ENCODE measurements at regions not wholly inside any gene's neighbourhood (a gene's known extent, or its start where the extent isn't known, plus 50 kb on each side); places are given as distances from the start of the nearest gene placed in this dataset.

GRCh38 chr2:126831234-126832005, 67.3 kb upstream of the TEX51 start:
- DNase-seq = no peak

GRCh38 chr2:126832014-126832413, 66.7 kb upstream of the TEX51 start:
- DNase-seq = no peak

- no peak for DNase-seq
Measured at GRCh38 chr2:126832757-126833156, 65.9 kb upstream of the TEX51 start.

- DNase-seq = no peak
Measured at GRCh38 chr2:126834006-126834659, 64.6 kb upstream of the TEX51 start.

- no peak for DNase-seq
Measured at GRCh38 chr2:126835261-126835660, 63.4 kb upstream of the TEX51 start.

- DNase-seq = no peak
Measured at GRCh38 chr2:126835831-126836230, 62.9 kb upstream of the TEX51 start.

- no peak for DNase-seq
Measured at GRCh38 chr2:126836761-126837679, 61.7 kb upstream of the TEX51 start.

GRCh38 chr2:126837966-126838715, 60.5 kb upstream of the TEX51 start:
- peak; percentile 15 for DNase-seq

GRCh38 chr2:126838716-126838985, 60.0 kb upstream of the TEX51 start:
- no peak for DNase-seq

GRCh38 chr2:126839796-126840195, 58.9 kb upstream of the TEX51 start:
- DNase-seq = peak; percentile 12

GRCh38 chr2:126843081-126843480, 55.6 kb upstream of the TEX51 start:
- DNase-seq = no peak

- DNase-seq = no peak
Measured at GRCh38 chr2:126846241-126846640, 52.4 kb upstream of the TEX51 start.

Measured in NCI-H2171 treated with DMSO at 0.1 percent for 48 hours (cell line).